OCI-LY1 (cell line): ENCODE measurements at regions not wholly inside any gene's neighbourhood (a gene's known extent, or its start where the extent isn't known, plus 50 kb on each side); places are given as distances from the start of the nearest gene placed in this dataset.
"Not testable (repeated sequence)": the region's sequence is repeated elsewhere in the genome, so short reads cannot be mapped to it uniquely, and the experiment has no call there.

Experiments
- CTCF ChIP-seq: fragments of 200-600 bp; sonication (generic), shearing (Covaris generic); IDR thresholded peaks from 2 replicates; pipeline ENCODE4 v1.5.1; 2017; ENCODE audit warnings: mild to moderate bottlenecking, antibody characterized with exemption, low read length, moderate library complexity, mixed read lengths
- EZH2 ChIP-seq: fragments of 200-600 bp; sonication (generic), shearing (Covaris generic); IDR thresholded peaks from 2 replicates; pipeline ENCODE4 v1.8.0; 2017; ENCODE audit warnings: borderline replicate concordance, mixed run types, mild to moderate bottlenecking, antibody characterized with exemption, low read length, moderate library complexity, mixed read lengths

- TF ChIP-seq CTCF, EZH2: not testable (repeated sequence)
Measured at GRCh38 chr4:189653983-189654382, 286.7 kb upstream of the FRG1 start.
